Amniotic stem cell (primary cell): ENCODE measurements at regions not wholly inside any gene's neighbourhood (a gene's known extent, or its start where the extent isn't known, plus 50 kb on each side); places are given as distances from the start of the nearest gene placed in this dataset.
A peak's percentile ranks its signal among the peaks of the same experiment; 100 is the strongest.

ENCODE experiments used
- DNase-seq: peaks from one replicate; lab custom pipeline; 2025; lab: John Stamatoyannopoulos, UW

DNA sequence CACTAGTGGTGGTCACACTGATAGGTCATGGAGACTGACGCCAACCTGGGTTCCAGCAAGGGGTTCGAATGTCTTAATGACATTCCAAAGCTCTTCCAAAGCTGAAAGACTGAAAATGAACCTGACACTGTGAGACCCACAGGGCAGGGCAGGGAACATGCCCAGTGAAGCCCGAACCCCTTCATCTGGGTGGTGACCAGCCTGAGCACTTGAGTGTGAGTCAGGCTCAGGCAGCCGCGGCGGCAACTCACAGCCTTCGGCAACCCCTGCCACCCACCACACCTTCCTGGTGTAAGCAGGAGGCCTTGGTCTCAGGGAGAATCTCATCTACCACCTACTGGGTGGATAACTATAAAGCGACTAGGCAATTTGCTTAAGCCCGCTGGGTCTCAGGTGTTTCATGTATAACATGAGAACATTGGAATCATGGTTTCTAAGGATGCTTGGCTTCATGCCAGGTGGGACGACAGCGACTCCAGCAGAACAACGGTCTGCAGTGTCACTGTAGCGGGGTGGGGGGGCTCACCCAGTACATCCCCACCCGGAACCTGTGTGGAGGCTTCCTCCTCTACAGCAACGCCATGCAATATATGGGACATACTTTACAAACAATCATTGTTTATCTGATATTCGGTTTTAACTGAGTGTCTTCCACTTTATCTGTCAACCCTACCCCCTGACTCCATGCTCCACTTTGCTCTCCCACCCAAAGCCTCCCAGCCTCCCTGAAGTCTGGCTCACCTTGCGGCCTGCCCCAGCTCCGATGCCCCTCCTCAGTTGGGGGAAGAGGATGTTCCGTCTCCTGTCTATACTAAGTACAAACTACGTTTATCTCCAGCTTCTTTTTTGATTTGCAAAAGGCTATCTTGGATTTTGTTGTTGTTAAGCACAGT is 125.0 kb upstream of the MEF2A start:
- DNase-seq, result no peak

DNA sequence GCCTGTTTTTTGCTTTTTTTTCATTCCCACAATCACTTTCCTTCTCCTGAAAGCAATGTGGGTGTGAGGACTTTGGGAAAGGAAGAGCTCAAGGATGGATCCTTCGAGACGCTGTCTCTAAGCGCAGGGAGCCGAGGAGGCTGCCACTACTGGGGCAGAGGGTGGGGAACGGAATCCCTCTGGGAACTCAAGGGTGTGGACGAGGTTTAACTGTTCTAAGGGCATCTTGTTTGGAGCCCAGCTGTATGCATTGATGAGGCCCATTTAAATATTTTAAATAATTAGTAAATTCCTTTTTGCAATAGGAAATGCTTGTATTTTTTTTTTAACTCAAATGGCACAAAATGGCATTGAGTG is 124.4 kb upstream of the MEF2A start:
- no peak for DNase-seq

DNA sequence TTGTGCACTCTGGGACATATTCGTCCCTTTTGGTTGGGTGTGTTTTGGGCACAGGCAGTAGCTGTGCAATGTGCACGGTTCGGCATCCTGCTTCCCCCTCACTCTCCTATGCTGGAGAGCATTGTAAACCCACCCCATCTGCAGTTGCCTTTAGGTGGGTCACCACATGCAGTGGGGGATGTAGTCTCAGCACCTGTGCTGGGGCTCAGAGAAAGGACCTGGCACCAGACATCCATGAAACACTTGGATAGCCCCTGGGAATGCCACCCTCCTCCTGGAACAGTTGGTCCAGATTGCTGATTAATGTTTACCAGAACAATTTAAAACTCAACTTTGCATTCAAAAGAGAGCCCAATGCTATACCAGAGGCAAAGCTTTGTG is 123.9 kb upstream of the MEF2A start:
- no peak for DNase-seq

DNA sequence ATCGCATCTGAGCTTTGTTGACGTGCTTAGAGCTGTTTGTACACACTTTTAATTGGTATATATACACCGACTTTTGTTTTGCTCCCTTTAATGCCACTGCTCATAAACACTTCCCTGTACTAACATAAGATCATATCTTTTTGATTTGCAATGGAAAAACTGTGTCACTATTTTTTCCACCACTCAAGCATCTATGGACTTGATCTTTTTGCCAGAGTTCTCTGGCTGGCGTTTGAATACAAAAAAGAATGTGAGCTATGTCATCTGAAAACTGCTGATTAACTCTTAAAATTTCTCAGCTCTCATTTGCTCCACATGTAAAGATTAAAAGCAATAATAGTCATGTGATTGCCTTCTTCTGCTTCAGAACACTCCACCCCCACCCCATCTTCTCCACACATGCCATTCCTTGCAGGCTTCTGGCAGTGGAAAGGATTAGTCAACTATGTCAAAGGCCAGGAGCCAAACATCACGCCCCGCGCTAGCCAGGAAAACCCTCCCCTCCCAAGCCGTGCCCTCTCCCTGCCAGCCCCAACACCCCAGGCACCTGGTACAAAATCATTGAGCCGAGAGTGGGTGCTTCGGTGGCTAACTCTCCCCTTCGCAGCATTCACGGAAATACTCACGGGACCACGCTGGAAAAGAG is 123.4 kb upstream of the MEF2A start:
- peak; percentile 82 for DNase-seq

DNA sequence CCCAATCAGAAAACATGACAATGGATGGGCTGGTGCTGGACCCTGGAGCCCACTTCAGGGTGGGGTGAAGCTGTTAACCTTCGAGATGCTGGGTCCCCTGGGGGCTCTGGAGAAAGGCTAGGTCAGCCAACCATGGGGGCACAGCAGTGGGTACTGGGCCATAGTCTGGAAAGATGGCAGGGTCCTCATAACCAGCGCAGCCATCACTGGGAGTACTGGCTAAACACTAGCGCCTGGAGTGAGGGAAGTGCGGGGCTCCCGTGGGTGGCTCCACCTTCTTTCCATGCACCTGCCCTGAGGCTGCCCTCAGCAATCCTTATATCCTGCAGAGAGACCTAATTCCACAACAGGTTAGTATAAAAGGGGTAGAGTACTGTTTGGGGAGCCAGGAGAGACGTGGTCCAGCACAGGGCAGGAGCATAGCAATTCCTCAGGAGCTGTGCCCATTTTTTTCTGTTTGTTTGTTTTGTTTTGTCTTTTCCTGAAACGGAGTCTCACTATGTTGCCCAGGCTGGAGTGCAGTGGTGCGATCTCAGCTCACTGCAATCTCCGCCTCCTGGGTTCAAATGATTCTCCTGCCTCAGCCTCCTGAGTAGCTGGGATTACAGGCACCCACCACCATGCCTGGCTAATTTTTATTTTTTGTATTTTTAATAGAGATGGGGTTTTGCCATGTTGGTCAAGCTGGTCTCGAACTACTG is 122.6 kb upstream of the MEF2A start:
- DNase-seq, result no peak

DNA sequence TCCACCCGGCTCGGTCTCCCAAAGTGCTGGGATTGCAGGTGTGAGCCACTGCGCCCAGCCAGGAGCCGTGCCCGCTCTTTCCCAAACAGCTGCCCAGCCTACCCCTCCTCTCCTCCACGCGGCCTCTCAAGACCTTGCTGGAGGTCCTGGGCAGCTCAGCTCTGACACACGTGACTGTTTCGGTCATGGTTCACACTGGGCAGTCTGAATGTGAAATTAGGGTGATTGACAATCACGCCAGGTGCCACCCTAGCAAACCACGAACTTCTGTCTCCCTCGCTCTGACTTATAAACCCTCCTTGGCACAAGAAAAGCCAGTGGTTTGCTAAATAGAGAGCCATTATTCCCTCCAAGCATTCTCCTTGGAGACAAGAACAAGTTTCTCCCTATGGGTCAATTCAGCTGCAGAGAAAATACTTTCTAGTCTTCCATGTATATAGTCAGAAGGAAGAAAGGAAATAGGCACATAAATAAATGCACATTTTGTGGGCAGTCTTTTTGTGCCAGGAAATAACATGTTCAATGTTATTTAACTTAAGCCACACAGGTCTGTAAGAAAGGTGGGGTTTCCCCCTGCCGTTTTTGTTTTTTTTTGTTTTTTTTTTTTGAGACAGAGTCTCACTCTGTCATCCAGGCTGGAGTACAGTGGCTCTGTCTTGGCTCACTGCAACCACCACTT is 121.9 kb upstream of the MEF2A start:
- no peak for DNase-seq

DNA sequence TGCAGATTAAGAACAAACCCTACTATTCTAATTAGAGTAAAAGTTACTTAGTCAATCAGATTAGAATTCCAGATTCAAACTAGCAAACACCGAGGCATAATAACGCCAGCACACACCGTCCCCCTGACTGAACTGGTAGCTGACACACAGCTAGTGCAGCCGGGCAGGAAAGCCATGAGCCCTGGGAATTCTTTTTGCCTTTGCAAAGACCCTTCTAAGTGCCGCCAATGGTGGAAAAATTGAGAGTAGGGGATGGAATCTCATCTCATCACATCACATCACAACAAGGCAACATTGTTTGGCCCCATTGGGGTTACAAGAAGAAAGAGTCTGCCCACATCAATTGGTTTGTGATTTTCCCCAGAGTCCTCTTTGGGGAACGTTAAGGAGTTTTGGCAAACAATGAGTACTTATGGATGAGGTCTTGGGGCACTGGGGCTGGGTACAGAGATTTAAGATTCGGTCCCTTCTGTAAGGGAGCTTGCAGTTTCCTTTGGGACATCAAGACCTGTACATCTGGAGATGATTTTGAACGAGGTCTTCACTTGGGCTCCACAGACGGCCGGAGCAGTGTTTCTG is 120.4 kb upstream of the MEF2A start:
- no peak for DNase-seq

DNA sequence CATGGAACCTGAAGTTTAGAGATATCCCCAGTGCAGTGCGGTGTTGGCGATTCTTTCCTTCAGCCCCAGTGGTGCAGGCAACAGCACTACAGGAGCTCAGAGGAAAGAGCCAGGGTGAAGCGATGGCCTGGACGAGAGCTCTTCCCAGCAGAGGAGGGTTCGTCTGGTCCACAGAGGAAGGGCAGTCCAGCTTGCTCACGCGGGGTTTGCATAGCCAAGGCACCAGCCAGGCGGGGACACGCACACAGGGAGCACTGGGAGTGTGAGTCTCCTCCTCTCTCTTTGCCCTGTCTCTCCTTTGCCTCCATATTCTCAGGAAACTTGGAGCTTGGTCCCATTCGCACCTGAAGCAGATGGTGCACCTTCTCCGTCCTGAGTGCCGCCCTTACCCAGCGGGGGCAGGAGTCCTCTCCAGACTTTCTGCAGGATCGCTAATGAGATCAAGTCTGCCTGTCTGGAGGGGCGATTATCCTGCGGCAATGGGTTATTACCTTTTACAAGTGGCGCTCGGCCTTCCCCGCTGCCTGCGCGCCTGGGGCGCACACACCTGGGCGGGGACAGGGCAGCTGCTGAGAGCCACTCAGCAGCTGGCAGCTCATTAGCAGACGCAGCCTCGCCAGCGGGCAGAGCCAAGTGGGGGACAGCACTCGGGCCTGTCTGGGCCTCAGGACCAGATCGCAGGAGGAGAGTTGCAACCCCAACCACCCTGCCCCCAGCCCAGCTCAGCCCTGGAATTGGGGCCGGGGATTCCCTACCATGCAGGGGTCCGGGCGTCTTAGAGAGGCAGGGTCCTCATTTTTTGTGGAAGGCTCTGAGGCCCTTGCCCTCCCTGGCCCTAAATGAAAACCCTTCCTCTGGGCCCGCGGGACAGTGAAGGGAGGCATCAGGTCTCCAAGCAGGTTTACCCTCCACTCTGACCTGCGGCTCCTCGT is 119.0 kb upstream of the MEF2A start:
- DNase-seq, result no peak

DNA sequence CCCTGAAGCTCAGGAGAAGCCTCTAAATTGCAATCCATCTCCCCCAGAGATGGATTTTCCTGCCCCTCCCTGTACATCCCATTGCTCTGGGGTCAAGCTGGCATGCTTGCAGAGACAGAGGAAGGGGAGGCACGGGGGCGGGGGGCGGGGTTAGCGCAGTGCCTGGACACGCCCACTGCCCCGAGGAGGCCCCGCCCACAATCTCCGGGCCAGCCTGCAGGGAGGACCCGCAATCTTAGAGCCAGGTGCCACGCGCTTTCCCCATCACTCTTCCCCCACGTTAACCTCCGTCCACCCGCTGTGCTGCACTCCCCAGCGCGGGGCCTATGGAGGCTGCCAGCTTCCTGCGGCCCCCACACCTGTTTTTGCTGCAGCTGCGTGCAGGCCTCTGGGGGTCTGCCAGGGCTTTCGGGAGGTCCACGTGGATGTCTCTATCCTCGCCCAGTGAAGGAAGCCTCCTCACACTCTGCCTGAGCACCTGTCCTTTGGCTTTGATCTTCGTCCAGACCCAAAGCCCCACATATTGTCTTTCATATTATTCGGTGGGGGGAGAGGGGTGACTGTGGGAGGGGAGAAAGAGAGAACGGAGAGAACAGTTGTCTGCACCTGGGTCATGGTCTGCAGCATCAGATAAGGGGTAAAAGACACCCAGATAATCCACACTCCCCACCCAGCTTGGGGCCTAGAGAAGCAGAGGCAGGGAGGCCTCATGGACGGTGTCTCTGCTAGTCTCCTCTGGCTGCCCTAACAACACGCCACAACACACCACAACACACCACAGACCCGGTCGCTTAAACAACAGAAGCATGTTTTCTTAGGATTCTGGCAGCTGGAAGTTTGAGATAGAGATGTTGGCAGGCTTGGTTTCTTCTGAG is 118.0 kb upstream of the MEF2A start:
- DNase-seq, result no peak

DNA sequence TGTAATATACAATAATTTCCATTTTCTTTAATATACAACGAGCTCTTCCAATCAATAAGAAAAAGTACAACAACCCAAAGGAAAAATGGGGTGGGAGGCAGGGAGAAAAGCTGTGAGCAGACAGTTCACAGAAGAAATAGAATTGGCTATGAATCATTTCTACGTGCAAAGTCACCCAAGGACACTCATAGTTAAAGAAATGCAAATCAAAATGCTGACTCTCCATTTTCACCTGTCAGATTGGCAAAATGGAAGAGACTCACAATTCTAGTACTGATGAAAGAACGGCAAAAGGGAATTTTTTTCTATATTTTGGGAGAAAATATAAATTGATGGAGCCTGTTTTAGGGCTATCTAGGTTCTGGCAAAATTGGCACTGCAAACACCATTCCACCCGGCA is 116.3 kb upstream of the MEF2A start:
- DNase-seq, result no peak

DNA sequence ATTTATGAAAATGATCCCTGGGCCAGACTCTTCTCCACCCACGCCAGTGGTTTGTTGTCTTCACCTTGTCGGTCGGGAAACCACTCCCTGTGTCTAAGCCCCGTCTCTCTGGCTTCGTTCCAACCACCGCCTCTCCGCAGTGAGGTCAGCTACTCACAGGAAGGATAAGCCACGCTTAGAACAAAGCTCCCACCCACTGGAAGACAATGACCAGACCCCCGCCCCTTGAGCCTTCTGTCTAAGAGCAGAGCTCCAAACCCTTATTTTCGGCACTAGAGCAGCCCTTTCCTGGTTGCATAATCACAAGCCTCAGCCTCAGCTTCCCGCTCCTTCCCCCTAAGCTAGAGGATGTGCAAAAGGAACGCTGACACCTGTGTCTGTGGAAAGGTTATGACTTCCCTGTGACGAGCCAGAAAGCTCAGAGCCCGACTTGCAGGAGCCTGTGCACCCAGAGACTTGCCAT is 114.9 kb upstream of the MEF2A start:
- DNase-seq, result no peak

DNA sequence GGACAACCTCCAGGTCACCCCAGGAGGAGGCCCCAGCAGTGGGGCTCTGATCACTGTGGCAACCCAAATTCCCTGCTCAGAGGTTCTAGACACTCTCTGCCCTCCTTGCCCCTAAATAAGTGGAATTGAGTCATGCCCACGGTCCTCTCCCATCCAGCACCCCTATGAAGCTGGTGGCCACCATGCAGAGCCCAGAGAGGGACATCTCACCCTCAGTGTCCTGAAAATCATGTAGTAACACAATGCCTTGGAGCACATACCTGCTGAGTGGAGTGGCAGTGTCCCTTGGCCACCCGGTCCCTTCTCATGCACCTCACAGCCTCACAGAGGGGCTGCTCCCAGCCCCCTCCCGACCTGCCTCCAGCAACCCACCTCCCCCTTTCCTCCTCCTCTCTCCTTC is 114.3 kb upstream of the MEF2A start:
- no peak for DNase-seq

DNA sequence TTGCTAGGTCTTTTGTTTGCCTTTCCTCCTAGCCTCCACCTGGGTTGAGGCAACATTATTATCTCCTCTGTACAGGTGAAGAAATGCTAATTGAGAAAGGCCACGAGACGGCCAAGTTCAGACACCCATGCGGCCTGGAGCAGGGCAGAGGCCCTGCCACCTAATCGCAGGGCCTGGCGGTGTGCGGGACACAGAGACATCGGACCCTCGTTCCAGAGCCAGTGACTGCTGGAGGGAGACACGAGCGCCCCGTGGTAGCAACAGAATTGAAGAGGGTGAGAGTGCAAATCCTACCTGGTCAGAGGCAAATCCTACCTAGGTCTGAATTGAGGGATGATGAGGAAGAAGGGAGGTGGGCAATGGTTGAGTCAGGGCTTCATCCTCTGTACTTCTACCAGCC is 113.8 kb upstream of the MEF2A start:
- no peak for DNase-seq

DNA sequence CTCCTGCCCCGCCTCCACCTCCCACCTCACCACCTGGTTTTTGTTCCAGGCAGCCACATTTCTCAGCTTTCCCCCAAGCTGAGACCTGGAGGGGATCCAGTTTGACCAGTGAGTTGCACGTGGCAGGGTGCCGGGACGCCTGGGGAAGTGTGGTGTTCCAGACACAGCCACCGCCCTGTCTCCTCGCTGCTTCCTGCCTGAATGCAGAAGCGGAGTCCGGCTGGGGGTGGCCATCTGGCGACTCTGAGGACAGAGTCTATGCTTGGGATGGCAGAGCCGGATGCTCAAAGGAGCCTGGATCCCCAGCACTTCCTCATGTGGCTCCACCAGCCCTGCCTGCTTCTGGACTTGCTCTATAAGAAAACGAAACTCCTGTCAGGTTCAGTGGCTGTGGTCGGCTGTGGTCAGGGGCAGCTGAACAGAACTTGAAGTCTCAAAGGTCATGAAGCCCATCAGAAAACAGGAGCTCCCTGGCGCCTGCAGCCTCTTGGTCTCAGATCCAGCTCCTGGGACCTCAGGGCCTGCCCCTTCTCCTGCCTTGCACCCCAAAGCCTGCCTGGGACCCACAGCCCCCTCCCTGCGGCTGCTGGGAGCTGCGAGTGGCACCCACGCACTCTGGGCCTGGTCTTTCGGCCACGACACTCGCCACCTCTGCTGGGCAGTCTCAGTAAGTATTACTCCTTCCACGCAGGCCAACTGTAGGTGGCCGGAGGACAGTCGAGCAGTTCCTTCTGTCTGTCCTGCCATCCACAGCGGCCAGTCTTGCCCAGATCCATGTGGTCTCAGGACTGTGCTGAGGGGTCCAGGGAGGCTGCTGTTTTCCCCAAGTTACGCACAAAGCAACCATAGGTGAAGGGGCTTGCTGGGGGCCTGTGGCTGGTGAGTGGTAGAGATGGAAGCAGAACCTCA is 112.8 kb upstream of the MEF2A start:
- no peak for DNase-seq

DNA sequence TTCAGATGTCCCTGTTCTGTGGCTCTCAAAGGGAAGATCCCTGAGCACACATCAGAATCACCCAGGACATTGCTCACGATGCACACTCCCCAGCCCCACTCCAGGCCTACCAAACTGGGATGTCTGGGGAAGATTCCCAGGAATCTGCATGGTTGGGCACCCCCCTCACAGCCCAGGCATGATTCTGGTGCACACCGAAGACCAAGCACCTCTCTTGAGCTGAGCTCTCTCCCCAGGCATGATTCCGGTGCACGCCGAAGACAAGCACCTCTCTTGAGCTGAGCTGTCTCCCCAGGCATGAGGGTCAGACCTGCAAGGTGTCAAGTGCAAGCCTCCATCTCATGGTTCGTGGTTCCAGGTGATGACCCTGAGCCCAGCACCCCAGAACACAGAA is 112.2 kb upstream of the MEF2A start:
- DNase-seq, result no peak

DNA sequence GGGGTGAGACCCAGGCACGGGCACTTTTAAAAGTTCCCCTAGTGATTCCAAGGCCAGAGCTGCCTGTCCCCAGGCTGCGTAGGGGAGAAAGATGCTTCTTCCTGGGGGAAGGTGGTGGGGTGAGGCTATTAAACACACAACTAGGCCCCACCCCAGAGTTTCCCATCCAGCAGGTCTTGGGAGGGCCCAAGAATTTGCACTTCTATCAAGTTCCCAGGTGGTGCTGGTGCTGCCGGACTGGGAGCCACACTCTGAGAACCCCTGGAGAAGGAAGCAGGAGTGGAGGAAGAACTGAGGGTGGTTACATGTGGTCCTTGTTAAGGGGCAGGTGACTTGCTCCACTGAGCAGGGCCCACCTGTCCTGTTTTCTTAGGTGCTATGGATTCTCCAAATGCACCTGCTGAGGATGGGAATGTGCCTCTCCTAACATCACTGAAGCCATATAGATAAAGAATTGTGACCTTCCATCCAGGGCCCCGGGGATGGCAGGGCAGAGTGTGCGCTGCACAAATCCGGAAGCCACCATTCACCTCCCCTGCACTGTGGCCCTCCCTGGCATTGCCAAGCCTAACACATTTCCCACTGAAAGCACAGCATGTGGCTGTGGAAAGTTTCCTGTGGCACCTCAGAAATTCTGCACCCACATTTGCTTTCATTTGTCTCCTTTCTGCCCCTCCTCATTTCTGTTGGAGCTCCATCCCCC is 111.5 kb upstream of the MEF2A start:
- DNase-seq, result no peak

DNA sequence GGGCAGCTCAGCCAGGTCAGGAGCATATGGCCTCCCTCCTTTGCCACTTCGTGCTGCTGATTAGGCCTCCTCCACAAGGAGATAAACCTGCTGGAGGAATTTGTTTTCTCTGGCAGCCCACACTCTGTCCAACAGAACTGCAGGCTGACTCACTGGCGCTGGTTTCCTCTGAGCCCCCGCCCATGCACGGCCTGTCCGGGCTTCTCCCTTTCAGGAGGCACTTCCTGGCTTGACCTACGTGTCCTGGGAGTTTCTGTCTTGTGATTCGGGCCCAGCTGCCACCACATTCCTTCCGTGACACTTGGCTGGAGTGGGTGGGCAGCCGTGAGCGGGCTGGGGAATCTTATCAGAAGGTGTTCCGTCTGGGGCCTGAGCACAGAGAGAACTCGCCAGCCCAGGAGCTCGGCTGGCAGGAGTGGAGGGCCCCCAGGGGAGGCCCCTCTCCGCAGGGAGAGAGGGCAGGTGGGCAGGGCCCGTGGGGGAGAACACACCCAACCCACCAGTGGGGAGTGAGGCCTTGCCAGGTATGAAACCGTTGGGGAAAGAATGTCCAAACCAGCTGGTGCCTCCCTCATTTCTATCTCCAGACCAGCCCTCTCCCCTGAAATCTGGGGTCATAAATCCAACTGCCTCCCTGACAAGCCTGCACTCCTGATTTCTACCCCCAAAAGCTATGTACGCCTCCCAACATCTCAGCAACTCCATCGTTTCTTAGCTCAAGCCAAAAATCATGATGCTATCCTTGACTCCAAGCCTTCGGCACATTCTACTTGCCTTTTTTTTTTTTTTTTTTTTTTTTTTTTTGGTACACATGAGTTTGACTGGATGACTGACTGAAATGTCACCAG is 110.6 kb upstream of the MEF2A start:
- peak; percentile 86 for DNase-seq
